Parathyroid adenoma (tissue), 2 donors: ENCODE measurements at regions not wholly inside any gene's neighbourhood (a gene's known extent, or its start where the extent isn't known, plus 50 kb on each side); places are given as distances from the start of the nearest gene placed in this dataset.

Source experiments
- H2AFZ ChIP-seq: fragments of 300-600 bp; sonication (generic); one replicate; pipeline ENCODE4 v1.7.0; 2017; ENCODE audit warnings: antibody characterized with exemption, mild to moderate bottlenecking
- H3K27ac ChIP-seq: fragments of 300-600 bp; sonication (generic); one replicate; pipeline ENCODE4 v1.7.0; 2017
- H3K27me3 ChIP-seq: fragments of 300-600 bp; sonication (generic); one replicate; pipeline ENCODE4 v1.7.0; 2017; ENCODE audit warnings: low read length; ENCODE audit not compliant: control insufficient read depth, insufficient read depth
- H3K36me3 ChIP-seq: fragments of 300-600 bp; sonication (generic); one replicate; pipeline ENCODE4 v1.7.0; 2017; ENCODE audit warnings: low read length; ENCODE audit not compliant: control insufficient read depth, insufficient read depth
- H3K4me1 ChIP-seq: fragments of 300-600 bp; sonication (generic); one replicate; pipeline ENCODE4 v1.7.0; 2017; ENCODE audit warnings: control low read depth
- H3K4me2 ChIP-seq: fragments of 300-600 bp; sonication (generic); one replicate; pipeline ENCODE4 v1.7.0; 2017; ENCODE audit warnings: low read length
- H3K4me3 ChIP-seq: fragments of 300-600 bp; sonication (generic); one replicate; pipeline ENCODE4 v1.7.0; 2017; ENCODE audit warnings: low read depth, low read length
- H3K79me2 ChIP-seq: fragments of 300-600 bp; sonication (generic); one replicate; pipeline ENCODE4 v1.7.0; 2017; ENCODE audit warnings: control low read depth
- H3K9ac ChIP-seq: fragments of 300-600 bp; sonication (generic); one replicate; pipeline ENCODE4 v1.7.0; 2017; ENCODE audit warnings: mild to moderate bottlenecking
- H3K9me3 ChIP-seq: fragments of 300-600 bp; sonication (generic); one replicate; pipeline ENCODE4 v1.7.0; 2017; ENCODE audit warnings: low read length; ENCODE audit not compliant: control insufficient read depth
- CTCF ChIP-seq: fragments of 300-600 bp; sonication (generic); IDR thresholded peaks from one replicate; pipeline ENCODE4 v1.7.0; 2017; ENCODE audit warnings: antibody characterized with exemption, mild to moderate bottlenecking
- donor health status: primary hyperparathyroidism.

- H3K4me1 ChIP-seq: no peaks in the 10 kb centered on the region
- H3K27me3 ChIP-seq: no peaks in the 10 kb centered on the region
- no peak overlapping the region for H3K4me2 ChIP-seq
- H3K36me3 ChIP-seq: no peaks in the 10 kb centered on the region
- H3K9me3 ChIP-seq: no peaks in the 10 kb centered on the region
- no peak for TF ChIP-seq CTCF
- H3K4me3 ChIP-seq: no peak overlapping the region
- no peak overlapping the region for H2AFZ ChIP-seq
- no peak overlapping the region for H3K27ac ChIP-seq
- H3K9ac ChIP-seq: no peak overlapping the region
- H3K79me2 ChIP-seq: no peaks in the 10 kb centered on the region
Measured at GRCh38 chr5:2277886-2278285, 395.2 kb upstream of the IRX4 start.

DNA sequence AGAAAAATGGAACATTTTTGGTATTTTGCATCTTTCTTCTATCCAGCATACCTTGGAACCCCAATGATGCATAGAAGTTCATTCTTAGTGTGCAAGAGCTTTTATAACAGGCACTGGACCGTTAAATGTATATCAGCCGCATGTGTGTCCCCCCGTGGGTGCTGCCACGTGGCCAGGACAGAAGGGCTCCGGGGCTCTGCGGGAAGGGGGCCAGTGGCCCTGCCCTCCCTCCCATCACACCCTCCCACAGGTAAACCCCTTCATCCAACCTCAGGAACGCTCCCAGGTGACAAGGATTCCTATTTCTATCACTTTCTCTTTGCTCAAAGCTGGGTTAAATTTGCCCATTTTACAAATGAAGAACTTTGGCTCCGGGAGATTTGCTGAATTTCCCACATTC is 393.4 kb upstream of the IRX4 start:
- Histone ChIP-seq H3K4me3 (no peak overlapping the region), H3K9me3 (no peaks in the 10 kb centered on the region), H3K4me1 (no peaks in the 10 kb centered on the region), H3K79me2 (no peaks in the 10 kb centered on the region), H3K27ac (no peak overlapping the region), H3K9ac (no peak overlapping the region), H3K27me3 (no peaks in the 10 kb centered on the region), H3K4me2 (no peak overlapping the region), H2AFZ (no peak overlapping the region), H3K36me3 (no peaks in the 10 kb centered on the region)
- TF ChIP-seq CTCF: no peak

GRCh38 chr5:2272755-2273154 is 390.0 kb upstream of the IRX4 start:
- no peak overlapping the region for H3K4me3 ChIP-seq
- no peak overlapping the region for H3K4me2 ChIP-seq
- H3K27ac ChIP-seq: no peak overlapping the region
- no peak overlapping the region for H3K9ac ChIP-seq
- no peak for TF ChIP-seq CTCF
- no peaks in the 10 kb centered on the region for H3K79me2 ChIP-seq
- H3K27me3 ChIP-seq: no peaks in the 10 kb centered on the region
- no peaks in the 10 kb centered on the region for H3K4me1 ChIP-seq
- H3K9me3 ChIP-seq: no peaks in the 10 kb centered on the region
- H3K36me3 ChIP-seq: no peaks in the 10 kb centered on the region
- no peak overlapping the region for H2AFZ ChIP-seq

- H3K4me2 ChIP-seq: no peak overlapping the region
- no peaks in the 10 kb centered on the region for H3K4me1 ChIP-seq
- no peak overlapping the region for H2AFZ ChIP-seq
- no peaks in the 10 kb centered on the region for H3K79me2 ChIP-seq
- H3K27ac ChIP-seq: no peak overlapping the region
- no peaks in the 10 kb centered on the region for H3K9me3 ChIP-seq
- H3K27me3 ChIP-seq: no peaks in the 10 kb centered on the region
- H3K9ac ChIP-seq: no peak overlapping the region
- TF ChIP-seq CTCF: no peak
- H3K4me3 ChIP-seq: no peak overlapping the region
- no peaks in the 10 kb centered on the region for H3K36me3 ChIP-seq
Measured at GRCh38 chr5:2272039-2272438, 389.3 kb upstream of the IRX4 start.

DNA sequence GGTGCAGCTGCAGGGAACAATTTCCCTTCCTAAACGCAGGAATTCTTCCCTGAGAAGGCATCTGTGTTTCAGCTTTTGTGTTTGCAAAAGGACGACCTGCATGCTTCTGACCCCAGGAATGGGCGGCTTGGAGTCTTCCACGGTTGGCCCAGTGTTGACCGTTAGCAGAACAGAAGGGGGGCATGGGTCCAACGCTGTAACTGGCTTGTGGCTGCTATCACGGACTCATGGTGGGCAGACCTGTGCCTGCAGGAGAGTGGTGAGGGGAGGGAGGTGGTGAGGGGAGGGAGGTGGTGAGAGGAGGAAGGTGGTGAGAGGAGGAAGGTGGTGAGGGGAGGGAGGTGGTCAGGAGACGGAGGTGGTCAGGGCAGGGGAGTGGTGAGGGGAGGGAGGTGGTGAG is 388.6 kb upstream of the IRX4 start:
- no peaks in the 10 kb centered on the region for H3K4me1 ChIP-seq

More for the DNA sequence above, 388.6 kb upstream of the IRX4 start:
- no peaks in the 10 kb centered on the region for H3K9me3 ChIP-seq
- H2AFZ ChIP-seq: no peak overlapping the region
- no peaks in the 10 kb centered on the region for H3K79me2 ChIP-seq
- H3K27me3 ChIP-seq: no peaks in the 10 kb centered on the region
- H3K36me3 ChIP-seq: no peaks in the 10 kb centered on the region
- H3K9ac ChIP-seq: no peak overlapping the region
- no peak for TF ChIP-seq CTCF
- H3K27ac ChIP-seq: no peak overlapping the region
- H3K4me3 ChIP-seq: no peak overlapping the region
- no peak overlapping the region for H3K4me2 ChIP-seq
